SJCRH30 (cell line): ENCODE measurements at regions not wholly inside any gene's neighbourhood (a gene's known extent, or its start where the extent isn't known, plus 50 kb on each side); places are given as distances from the start of the nearest gene placed in this dataset.

Source experiments
- DNase-seq, 2 experiments: peaks; one replicate each; pipeline ENCODE4 v3.0.0-alpha.2; 2015 to 2020
- H3K27ac ChIP-seq: fragments of 250-450 bp; sonication (Bioruptor Pico); 2 replicates; pipeline ENCODE4 v1.5.1; 2020; ENCODE audit warnings: mild to moderate bottlenecking, moderate library complexity
- H3K27me3 ChIP-seq: fragments of 250-450 bp; sonication (Bioruptor Pico); 2 replicates; pipeline ENCODE4 v1.5.1; 2020; ENCODE audit warnings: mild to moderate bottlenecking, moderate library complexity
- H3K36me3 ChIP-seq: fragments of 250-450 bp; sonication (Bioruptor Pico); 2 replicates; pipeline ENCODE4 v1.5.1; 2020; ENCODE audit warnings: mild to moderate bottlenecking, moderate library complexity
- H3K4me1 ChIP-seq: fragments of 250-450 bp; sonication (Bioruptor Pico); 2 replicates; pipeline ENCODE4 v1.5.1; 2020; ENCODE audit warnings: mild to moderate bottlenecking, moderate library complexity
- H3K4me3 ChIP-seq: fragments of 250-450 bp; sonication (Bioruptor Pico); 2 replicates; pipeline ENCODE4 v1.5.1; 2020; ENCODE audit warnings: mild to moderate bottlenecking, moderate library complexity
- H3K9me3 ChIP-seq: fragments of 250-450 bp; sonication (Bioruptor Pico); replicated peaks from 2 replicates; pipeline ENCODE4 v1.5.1; 2020; ENCODE audit warnings: mild to moderate bottlenecking, moderate library complexity

DNA sequence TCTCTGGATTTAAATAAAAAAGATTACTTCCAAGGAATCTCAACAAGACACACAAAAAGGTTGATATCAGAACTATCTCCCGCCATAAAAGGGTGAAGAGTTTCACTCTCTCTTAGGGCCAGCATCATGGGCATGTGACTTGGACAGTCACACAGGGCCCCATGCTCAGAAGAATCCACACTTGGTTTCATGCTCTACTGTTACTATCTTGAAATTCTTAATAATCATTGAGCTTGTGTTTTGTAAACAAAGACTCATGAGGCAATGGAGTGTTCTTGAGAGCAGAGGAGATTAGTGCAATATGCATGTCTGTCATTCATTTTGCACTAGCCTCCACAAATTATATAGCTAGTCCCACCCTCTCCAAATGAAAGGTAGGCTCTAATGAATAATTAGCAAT, 58.4 kb downstream of the HMHB1 start:
- peaks cover 7% of the 10 kb centered on the region for H3K4me1 ChIP-seq
- no peaks in the 10 kb centered on the region for H3K27me3 ChIP-seq
- H3K36me3 ChIP-seq, result no peaks in the 10 kb centered on the region
- H3K27ac ChIP-seq, result no peak overlapping the region
- no peak overlapping the region for H3K4me3 ChIP-seq
- no peak for DNase-seq
- no peaks in the 10 kb centered on the region for H3K9me3 ChIP-seq

DNA sequence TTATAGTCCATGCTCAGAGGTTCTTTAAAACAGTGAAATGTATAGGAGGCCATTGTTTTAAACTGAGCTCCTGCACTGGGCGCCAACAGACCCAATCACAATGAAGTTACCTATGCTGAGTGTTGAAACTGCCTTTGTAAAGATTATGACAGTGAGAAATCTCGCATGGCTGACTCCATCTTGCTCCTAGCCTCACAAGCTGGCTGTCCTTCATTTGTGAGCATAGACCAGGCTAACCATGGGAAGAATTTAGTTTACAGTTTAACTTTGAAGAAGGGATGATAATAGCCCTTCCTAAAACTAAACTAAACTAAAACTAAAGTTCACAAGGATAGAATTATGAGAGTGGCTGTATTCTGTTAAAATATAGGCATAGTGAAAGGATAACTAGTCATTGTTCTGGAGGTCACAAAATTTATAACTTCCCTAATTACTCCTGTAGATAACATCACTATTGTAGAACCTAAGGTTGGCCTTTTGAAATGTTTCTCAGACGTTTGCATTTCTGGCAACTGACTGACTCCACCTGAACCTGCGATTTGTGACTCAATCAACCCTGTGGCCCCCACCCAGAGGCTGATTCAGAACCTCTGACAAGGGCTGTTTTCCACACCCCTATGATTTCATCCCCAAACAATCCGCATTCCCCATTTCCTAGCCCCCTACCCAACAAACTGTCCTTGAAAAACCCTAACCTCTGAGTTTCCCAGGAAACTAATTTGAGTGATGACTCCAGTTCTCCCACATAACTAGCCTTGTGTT, 59.1 kb downstream of the HMHB1 start:
- H3K9me3 ChIP-seq, result no peaks in the 10 kb centered on the region

DNA sequence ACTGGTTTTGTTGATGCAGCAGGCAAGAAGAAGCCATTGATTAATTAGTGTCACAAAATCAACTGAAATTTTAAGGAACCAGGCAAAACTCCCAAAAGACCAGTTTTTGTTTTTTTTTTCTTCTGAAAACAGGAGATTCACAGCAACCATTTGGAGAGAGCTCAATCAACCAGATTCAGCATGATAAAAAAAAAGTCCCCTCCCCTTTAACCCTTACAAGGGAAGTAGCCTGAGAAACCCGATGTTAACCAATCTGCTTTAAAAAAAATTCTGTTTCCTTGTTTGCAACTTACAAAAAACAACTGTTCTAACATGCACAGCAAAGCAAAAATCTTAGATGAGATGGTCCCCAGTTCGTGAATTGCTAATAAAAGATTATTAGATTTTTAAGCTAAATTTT, 59.7 kb downstream of the HMHB1 start:
- no peak overlapping the region for H3K27ac ChIP-seq
- H3K4me1 ChIP-seq, result peaks cover 7% of the 10 kb centered on the region
- no peaks in the 10 kb centered on the region for H3K9me3 ChIP-seq
- H3K4me3 ChIP-seq, result no peak overlapping the region
- H3K27me3 ChIP-seq, result no peaks in the 10 kb centered on the region
- H3K36me3 ChIP-seq, result no peaks in the 10 kb centered on the region
- DNase-seq, result no peak

More for the DNA sequence above, 59.1 kb downstream of the HMHB1 start:
- Histone ChIP-seq H3K4me3 (no peak overlapping the region), H3K4me1 (peaks cover 7% of the 10 kb centered on the region), H3K27ac (no peak overlapping the region), H3K27me3 (no peaks in the 10 kb centered on the region), H3K36me3 (no peaks in the 10 kb centered on the region)
- no peak for DNase-seq

DNA sequence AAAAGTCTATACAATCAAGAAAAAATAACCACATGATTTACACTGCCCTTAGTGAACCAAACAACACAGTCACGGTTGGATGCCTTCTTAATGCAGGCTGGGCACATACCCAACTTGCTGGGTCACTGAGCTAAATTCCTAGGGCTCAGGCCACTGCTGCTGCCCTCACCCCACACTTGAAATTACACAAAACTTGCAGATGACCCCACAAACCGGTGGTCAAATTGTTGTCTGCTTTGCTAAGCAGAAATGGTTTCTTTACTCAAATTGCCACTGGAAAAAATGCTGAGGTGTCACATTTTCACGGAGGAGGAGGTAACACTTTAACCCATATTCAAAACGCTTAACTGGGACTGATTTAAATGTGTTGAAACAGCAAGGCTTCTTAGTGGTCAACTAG, 62.4 kb downstream of the HMHB1 start:
- DNase-seq, result peak; percentile 24 to 29

DNA sequence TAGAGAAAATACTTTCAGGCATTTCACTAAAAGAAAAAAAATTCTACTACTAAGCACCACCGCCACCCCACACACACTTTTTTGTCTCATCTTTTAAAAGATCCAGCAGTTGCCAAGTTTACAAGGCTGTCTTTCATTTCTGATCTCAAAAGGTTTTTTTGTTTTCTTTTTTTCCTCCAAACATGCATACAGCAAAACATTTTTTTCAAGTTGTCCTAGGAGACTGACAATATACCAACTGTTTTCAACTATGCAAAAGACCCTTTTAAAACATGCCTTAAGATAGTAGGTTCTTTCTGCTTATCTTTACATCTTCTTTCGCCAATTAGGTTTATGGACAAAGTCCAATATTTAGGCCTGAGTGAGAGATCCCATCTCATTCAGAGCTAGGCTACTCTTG, 65.2 kb downstream of the HMHB1 start:
- DNase-seq, result no peak
- Histone ChIP-seq H3K36me3 (no peaks in the 10 kb centered on the region), H3K27me3 (no peaks in the 10 kb centered on the region), H3K9me3 (no peaks in the 10 kb centered on the region), H3K4me3 (no peak overlapping the region), H3K27ac (no peak overlapping the region), H3K4me1 (peaks cover 7% of the 10 kb centered on the region)

More for the DNA sequence above, 62.4 kb downstream of the HMHB1 start:
- Histone ChIP-seq H3K9me3 (no peaks in the 10 kb centered on the region), H3K36me3 (no peaks in the 10 kb centered on the region), H3K27me3 (no peaks in the 10 kb centered on the region), H3K27ac (no peak overlapping the region), H3K4me1 (peaks cover 7% of the 10 kb centered on the region), H3K4me3 (no peak overlapping the region)

DNA sequence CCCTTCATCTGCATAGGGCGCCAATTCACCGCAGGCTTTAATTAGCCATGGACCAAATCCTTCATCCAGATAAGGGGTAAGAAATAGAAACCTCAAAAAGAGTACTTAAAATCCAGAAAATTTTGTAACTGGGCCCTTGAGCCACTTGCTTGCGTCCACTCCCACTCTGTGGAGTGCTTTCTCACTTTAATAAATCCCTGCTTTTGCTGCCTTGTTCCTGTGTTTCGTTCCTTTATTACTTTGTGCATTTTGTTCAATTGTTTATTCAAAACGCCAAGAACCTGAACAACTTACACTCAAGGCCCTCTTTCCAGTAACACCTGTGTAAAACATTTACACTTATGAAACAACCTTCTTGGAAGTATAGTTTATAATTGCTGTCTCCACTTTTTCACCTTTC, 66.5 kb downstream of the HMHB1 start:
- DNase-seq, result no peak
- Histone ChIP-seq H3K27ac (no peak overlapping the region), H3K36me3 (no peaks in the 10 kb centered on the region), H3K27me3 (no peaks in the 10 kb centered on the region), H3K4me3 (no peak overlapping the region), H3K4me1 (peaks cover 7% of the 10 kb centered on the region), H3K9me3 (no peaks in the 10 kb centered on the region)

DNA sequence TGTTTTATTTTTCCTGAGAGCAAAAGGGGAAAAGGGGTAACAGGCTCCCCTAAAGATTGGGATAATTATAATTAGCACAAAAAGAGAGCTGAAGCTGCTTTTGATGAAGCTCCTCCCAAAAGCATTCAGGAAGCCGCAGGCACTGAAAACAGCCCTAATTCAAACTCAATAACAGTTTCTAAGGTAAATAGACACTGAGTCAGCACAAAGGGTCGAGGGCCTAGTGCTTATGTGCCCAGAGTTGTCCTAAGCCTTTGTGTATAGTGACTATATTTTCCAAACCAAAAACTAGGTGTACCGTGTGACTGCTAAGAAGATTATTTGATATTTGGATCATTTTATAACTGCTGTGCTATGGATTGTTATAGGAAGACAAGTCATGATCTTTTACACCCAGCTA, 67.7 kb downstream of the HMHB1 start:
- no peak for DNase-seq
- Histone ChIP-seq H3K27me3 (no peaks in the 10 kb centered on the region), H3K27ac (no peak overlapping the region), H3K36me3 (no peaks in the 10 kb centered on the region), H3K4me3 (no peak overlapping the region), H3K4me1 (no peaks in the 10 kb centered on the region), H3K9me3 (no peaks in the 10 kb centered on the region)

DNA sequence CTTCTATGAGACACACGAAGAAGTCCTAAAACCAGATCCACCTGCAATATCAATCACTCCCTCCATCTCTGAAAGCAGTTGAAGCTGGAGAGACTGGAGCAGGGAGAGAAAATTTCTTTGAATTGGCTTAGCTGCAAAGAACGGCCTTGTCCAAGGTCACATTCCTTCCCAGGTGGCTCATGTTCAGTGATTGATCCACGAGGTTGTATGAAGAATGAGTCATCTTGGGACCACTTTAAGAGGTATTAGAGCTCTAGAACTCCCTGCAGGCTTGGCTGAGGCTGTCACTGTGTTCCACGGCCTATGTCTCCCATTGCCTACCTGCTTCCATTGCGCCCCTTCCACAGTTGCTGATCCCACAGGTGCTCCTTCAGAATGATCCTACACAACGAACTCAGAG, 68.2 kb downstream of the HMHB1 start:
- Histone ChIP-seq H3K27ac (no peak overlapping the region), H3K4me3 (no peak overlapping the region), H3K9me3 (no peaks in the 10 kb centered on the region), H3K36me3 (no peaks in the 10 kb centered on the region), H3K4me1 (no peaks in the 10 kb centered on the region), H3K27me3 (no peaks in the 10 kb centered on the region)
- no peak for DNase-seq

DNA sequence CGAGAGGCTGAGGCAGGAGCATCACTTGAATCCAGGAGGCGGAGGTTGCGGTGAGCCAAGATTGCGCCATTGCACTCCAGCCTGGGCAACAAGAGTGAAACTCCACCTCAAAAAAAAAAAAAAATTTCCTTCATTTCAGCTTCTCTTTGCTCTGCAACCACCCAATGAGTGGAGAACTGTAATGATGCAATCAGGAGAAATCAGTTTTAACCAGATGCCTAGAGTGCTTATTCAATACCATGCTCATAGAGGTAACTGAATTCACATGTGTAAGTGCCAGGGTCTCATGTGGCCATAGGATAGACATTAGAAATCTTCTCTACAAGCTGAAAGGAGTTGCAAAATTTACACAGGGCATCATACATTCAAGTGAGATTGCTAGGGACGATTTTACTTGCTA, 70.6 kb downstream of the HMHB1 start:
- Histone ChIP-seq H3K27me3 (no peaks in the 10 kb centered on the region), H3K4me3 (no peak overlapping the region), H3K27ac (no peak overlapping the region), H3K9me3 (no peaks in the 10 kb centered on the region), H3K4me1 (peaks cover 3% of the 10 kb centered on the region; the same call in 1 of the 2 replicates), H3K36me3 (no peaks in the 10 kb centered on the region)
- no peak for DNase-seq

DNA sequence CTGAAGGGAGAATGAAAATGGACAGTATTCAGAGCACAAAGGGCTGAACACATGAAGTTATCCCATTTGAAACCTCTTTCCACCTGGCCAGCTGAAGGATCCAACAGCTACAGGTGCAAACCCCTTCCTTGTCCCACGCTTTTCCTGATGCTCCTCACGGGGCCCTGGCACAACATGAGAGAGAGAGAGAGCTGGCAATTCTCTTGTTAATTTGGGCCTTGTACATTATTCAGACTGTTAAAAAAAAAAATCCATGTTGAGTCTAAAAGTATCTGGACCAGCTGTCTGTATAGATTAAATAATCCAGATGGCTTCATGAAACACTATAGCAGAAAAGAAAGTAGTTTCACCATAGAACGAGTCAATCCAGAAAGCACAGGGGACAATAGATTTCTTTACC, 74.1 kb downstream of the HMHB1 start:
- Histone ChIP-seq H3K4me1 (peaks cover 10% of the 10 kb centered on the region; the same call in 1 of the 2 replicates), H3K27me3 (no peaks in the 10 kb centered on the region), H3K4me3 (no peak overlapping the region), H3K27ac (no peak overlapping the region), H3K36me3 (no peaks in the 10 kb centered on the region), H3K9me3 (no peaks in the 10 kb centered on the region)
- no peak for DNase-seq

DNA sequence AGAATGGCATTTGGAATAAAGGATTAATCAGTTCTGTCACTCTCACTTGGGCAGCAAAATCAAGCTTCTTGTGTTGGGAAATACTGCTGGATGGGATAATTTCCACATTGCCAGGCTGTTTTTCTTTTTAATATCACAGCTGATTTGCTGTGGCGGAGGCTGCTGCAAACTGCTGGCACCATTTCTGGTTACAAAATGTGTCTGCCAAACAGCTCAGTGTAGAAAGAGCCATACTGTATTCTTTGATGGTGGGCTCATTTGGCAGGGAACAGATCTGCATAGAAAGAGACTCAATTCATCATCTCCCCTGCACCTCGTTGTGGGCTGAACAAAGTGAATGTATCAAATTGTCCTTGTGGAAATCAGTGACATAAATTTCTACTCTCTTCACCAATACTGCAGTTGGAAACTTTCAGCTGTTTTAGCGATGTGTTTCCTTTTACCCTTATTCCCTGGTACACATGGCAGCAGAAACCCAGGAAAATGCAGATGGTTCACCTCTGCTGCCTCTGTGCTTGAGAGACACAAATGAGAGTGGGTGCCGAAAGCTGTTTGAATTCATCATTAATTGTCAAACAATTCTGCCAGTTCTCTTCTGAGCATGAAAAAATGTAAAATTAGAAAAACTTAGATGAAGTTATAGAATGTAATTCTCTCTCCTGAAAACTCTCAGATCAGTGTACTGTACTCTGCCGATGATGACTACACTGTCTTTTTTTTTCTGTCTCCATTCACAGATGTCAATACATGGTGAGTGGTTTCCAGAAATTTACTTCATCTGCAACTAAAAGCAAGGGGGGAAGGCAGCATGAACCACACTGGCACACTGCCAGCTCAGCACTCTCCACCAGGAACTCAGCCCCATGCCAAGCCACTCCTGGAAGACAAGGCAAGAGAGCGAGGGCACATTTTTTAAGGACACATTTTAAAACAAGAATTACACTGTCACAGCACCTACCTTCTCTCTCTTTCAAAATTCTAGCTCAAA, 75.0 kb downstream of the HMHB1 start:
- Histone ChIP-seq H3K4me3 (no peak overlapping the region), H3K27ac (no peak overlapping the region), H3K36me3 (no peaks in the 10 kb centered on the region), H3K27me3 (no peaks in the 10 kb centered on the region), H3K4me1 (peaks cover 10% of the 10 kb centered on the region; the same call in 1 of the 2 replicates), H3K9me3 (no peaks in the 10 kb centered on the region)
- DNase-seq, result peak; percentile 24 to 52

DNA sequence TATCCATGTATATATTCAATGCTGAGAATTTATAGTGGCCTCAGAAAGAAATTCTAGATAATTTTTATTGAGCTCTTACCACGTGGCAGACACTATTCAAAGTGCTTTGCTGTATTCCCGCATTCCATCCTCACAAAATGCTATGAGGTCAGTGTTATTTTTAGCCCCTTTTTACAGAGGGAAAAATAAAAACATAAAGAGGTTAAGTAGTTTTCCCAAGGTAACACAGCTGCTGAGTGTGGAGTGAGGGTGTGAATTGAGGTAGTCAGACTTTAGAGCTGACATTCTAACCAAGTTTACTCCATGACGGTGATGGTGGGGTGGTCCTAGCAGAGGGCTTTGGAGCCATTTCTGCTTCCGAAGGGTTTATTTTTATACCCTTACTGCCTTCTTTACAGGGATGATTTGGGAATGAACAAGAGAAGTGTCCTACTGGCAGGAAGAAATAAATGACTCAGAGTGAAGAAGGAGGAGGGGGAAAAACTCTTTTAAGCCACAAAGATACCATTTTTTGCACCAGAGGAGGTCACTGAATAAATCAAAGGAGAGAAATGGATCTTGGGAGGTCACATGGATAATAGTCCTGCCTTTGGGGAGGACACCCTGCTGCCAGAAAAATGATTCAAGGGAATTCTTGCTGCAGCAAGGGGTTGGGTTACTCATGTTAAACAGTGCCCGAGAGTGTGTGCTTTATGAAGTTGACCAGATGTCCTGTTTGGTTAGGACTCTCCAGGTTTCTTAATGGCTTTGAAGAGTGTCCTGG, 76.1 kb downstream of the HMHB1 start:
- no peaks in the 10 kb centered on the region for H3K9me3 ChIP-seq
- peaks cover 10% of the 10 kb centered on the region; the same call in 1 of the 2 replicates for H3K4me1 ChIP-seq
- no peaks in the 10 kb centered on the region for H3K36me3 ChIP-seq
- no peak overlapping the region for H3K27ac ChIP-seq
- DNase-seq, result no peak
- H3K27me3 ChIP-seq, result no peaks in the 10 kb centered on the region
- H3K4me3 ChIP-seq, result no peak overlapping the region

DNA sequence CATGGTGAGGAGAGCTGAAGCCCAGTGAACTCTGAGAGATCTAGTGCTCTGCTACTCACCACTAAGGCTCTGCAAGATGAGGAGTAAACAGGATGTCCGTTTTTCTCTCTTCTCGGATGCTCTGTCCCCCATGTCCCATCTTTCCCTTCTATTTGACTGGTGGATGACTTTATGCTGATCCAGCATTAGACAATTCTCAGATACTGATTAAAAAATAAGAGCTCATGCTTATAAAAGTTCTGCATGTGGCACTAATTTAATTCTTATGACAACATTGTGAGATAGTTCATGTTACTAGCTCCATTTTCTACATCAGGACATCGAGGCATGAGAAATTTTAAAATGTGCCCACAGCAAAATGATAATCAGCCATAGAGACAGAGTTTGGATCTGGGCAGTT, 77.0 kb downstream of the HMHB1 start:
- Histone ChIP-seq H3K9me3 (no peaks in the 10 kb centered on the region), H3K4me1 (peaks cover 10% of the 10 kb centered on the region; the same call in 1 of the 2 replicates), H3K27me3 (no peaks in the 10 kb centered on the region), H3K27ac (no peak overlapping the region), H3K36me3 (no peaks in the 10 kb centered on the region), H3K4me3 (no peak overlapping the region)
- DNase-seq, result no peak

DNA sequence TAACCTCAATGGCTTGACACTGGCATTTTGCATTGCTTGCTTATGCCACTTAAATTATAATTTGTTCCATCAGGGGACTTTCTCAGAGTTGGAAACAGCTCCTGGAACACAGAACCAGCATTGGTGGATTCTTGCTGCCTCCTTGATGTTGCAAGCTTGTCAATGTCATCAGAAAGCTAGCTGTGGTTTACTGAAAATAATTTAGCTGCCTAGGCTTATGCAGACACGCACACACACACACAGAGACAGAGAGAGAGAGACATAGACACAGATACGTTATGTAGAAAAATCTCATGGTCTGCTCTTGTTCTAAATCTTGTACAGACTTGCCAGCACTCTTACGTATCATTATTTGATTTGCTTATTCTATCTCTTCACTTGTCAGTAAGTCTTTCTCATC, 78.0 kb downstream of the HMHB1 start:
- no peaks in the 10 kb centered on the region for H3K27me3 ChIP-seq

More for the DNA sequence above, 78.0 kb downstream of the HMHB1 start:
- no peak overlapping the region for H3K4me3 ChIP-seq
- no peak overlapping the region for H3K27ac ChIP-seq
- DNase-seq, result no peak
- no peaks in the 10 kb centered on the region for H3K9me3 ChIP-seq
- no peaks in the 10 kb centered on the region for H3K36me3 ChIP-seq
- peaks cover 10% of the 10 kb centered on the region; the same call in 1 of the 2 replicates for H3K4me1 ChIP-seq
